Esophagus muscularis mucosa (tissue), 4 donors: ENCODE measurements at regions not wholly inside any gene's neighbourhood (a gene's known extent, or its start where the extent isn't known, plus 50 kb on each side); places are given as distances from the start of the nearest gene placed in this dataset.

ENCODE experiments used
- EP300 ChIP-seq: sonication (generic); formaldehyde crosslinking; IDR thresholded peaks from one replicate; pipeline ENCODE4 v1.6.1; 2017; ENCODE audit warnings: antibody characterized with exemption
- POLR2A ChIP-seq: fragments of 450-650 bp; IDR thresholded peaks from one replicate; pipeline ENCODE4 v1.6.1; 2017; ENCODE audit warnings: antibody characterized with exemption, moderate library complexity, mild to moderate bottlenecking, low read depth
- POLR2AphosphoS5 ChIP-seq, 2 donors: sonication (generic); formaldehyde crosslinking; IDR thresholded peaks; one replicate each; pipeline ENCODE4 v1.6.1; 2017; ENCODE audit warnings: antibody characterized with exemption in 2 of 2
- TF ChIP-seq, protein P1 (sequence below), 3 experiments: fragments of 200-600 bp in 2 of 3; fragments of 450-650 bp in 1 of 3; sonication (generic) in 2 of 3; IDR thresholded peaks; one replicate each; pipeline ENCODE4 v1.5.1; 2017 to 2019; ENCODE audit warnings: antibody characterized with exemption in 3 of 3, mild to moderate bottlenecking in 2 of 3, moderate library complexity in 1 of 3

DNA sequence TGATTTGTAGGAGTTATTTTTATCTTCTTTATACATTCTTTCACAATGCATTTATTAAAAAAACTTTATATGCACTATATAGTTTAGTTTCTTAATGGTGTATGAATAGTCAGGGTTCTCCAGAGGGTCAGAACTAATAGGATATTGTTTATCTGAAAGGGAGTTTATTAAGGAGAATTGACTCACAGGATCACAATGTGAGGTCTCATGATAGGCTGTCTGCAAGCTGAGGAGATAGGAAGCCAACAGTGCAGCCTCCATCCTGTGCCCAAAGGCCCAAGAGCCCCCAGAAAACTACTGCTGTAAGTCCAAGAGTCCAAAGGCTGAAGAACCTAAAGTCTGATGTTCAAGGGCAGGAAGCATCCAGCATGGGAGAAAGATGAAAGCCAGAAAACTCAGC lies 192.8 kb upstream of the AHR start:
- TF ChIP-seq POLR2AphosphoS5 (IDR thresholded peaks at IDR 0.05), result no peak
- TF ChIP-seq, protein P1, sequence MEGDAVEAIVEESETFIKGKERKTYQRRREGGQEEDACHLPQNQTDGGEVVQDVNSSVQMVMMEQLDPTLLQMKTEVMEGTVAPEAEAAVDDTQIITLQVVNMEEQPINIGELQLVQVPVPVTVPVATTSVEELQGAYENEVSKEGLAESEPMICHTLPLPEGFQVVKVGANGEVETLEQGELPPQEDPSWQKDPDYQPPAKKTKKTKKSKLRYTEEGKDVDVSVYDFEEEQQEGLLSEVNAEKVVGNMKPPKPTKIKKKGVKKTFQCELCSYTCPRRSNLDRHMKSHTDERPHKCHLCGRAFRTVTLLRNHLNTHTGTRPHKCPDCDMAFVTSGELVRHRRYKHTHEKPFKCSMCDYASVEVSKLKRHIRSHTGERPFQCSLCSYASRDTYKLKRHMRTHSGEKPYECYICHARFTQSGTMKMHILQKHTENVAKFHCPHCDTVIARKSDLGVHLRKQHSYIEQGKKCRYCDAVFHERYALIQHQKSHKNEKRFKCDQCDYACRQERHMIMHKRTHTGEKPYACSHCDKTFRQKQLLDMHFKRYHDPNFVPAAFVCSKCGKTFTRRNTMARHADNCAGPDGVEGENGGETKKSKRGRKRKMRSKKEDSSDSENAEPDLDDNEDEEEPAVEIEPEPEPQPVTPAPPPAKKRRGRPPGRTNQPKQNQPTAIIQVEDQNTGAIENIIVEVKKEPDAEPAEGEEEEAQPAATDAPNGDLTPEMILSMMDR (IDR thresholded peaks at IDR 0.05), result no peak
- TF ChIP-seq EP300, result no peak
- TF ChIP-seq POLR2A, result no peak
